Smooth muscle cell (in vitro differentiated cells): ENCODE measurements at regions not wholly inside any gene's neighbourhood (a gene's known extent, or its start where the extent isn't known, plus 50 kb on each side); places are given as distances from the start of the nearest gene placed in this dataset.

ENCODE experiments used
- DNase-seq: peaks from one replicate; lab custom pipeline; 2025; ENCODE audit not compliant: unreplicated experiment; lab: John Stamatoyannopoulos, UW
- H2AFZ ChIP-seq: fragments of 200-600 bp; sonication (generic); 2 replicates; pipeline ENCODE4 v1.6.0; 2016; ENCODE audit warnings: antibody characterized with exemption, low read depth, mild to moderate bottlenecking
- H3F3A ChIP-seq: fragments of 200-600 bp; sonication (generic); 2 replicates; pipeline ENCODE4 v1.6.0; 2017; ENCODE audit warnings: antibody characterized with exemption, low read depth
- H3K27ac ChIP-seq: fragments of 200-600 bp; sonication (generic); 2 replicates; pipeline ENCODE4 v1.5.1; 2016; ENCODE audit warnings: low read depth, mild to moderate bottlenecking
- H3K27me3 ChIP-seq: fragments of 200-600 bp; sonication (generic); 2 replicates; pipeline ENCODE4 v1.6.1; 2016; ENCODE audit warnings: low read depth, mild to moderate bottlenecking
- H3K36me3 ChIP-seq: fragments of 200-600 bp; sonication (generic); 2 replicates; pipeline ENCODE4 v1.5.1; 2016; ENCODE audit warnings: low read depth
- H3K4me1 ChIP-seq: fragments of 200-600 bp; sonication (generic); 2 replicates; pipeline ENCODE4 v1.5.1; 2016; ENCODE audit warnings: low read depth
- H3K4me2 ChIP-seq: fragments of 200-600 bp; sonication (generic); 2 replicates; pipeline ENCODE4 v1.6.0; 2016; ENCODE audit warnings: mild to moderate bottlenecking
- H3K4me3 ChIP-seq: fragments of 200-600 bp; sonication (generic); 2 replicates; pipeline ENCODE4 v1.5.1; 2016; ENCODE audit warnings: mild to moderate bottlenecking
- H3K79me2 ChIP-seq: fragments of 200-600 bp; sonication (generic); 2 replicates; pipeline ENCODE4 v1.6.0; 2016; ENCODE audit warnings: low read depth, mild to moderate bottlenecking
- H3K9ac ChIP-seq: fragments of 200-600 bp; sonication (generic); 2 replicates; pipeline ENCODE4 v1.6.0; 2016; ENCODE audit warnings: low read depth
- H3K9me3 ChIP-seq: fragments of 200-600 bp; sonication (generic); replicated peaks from 2 replicates; pipeline ENCODE4 v1.5.1; 2016; ENCODE audit warnings: low read depth
- H4K20me1 ChIP-seq: fragments of 200-600 bp; sonication (generic); 2 replicates; pipeline ENCODE4 v1.6.0; 2016; ENCODE audit warnings: low read depth
- WGBS: methylation state at CpG from one replicate; pipeline ENCODE4 v1.1.7; 2016; ENCODE audit warnings: low lambda C conversion rate; 5-methylcytosine and 5-hydroxymethylcytosine counted together
- TF ChIP-seq, protein P1 (sequence below): fragments of 200-600 bp; sonication (generic); IDR thresholded peaks from 2 replicates; pipeline ENCODE4 v1.5.1; 2017; ENCODE audit warnings: borderline replicate concordance, mild to moderate bottlenecking, antibody characterized with exemption; ENCODE audit not compliant: insufficient read depth, poor library complexity, severe bottlenecking

DNA sequence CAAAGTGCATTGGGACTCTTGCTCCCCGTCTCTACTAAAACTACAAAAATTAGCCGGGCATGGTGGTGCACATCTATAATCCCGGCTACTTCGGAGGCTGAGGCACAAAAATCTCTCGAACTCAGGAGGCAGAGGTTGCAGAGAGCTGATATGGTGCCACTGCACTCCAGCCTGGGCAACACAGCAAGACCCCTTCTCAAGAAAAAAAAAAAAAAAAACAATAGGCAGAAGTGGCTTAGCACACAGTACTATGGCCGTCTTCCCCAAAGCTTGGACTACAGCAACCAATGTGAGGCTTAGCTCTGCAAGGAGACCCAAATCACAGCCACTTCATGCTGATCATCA lies 162.8 kb upstream of the PRDX4 start:
- H3K4me1 ChIP-seq, result no peaks in the 10 kb centered on the region
- no peak overlapping the region for H3K4me2 ChIP-seq
- TF ChIP-seq, protein P1, sequence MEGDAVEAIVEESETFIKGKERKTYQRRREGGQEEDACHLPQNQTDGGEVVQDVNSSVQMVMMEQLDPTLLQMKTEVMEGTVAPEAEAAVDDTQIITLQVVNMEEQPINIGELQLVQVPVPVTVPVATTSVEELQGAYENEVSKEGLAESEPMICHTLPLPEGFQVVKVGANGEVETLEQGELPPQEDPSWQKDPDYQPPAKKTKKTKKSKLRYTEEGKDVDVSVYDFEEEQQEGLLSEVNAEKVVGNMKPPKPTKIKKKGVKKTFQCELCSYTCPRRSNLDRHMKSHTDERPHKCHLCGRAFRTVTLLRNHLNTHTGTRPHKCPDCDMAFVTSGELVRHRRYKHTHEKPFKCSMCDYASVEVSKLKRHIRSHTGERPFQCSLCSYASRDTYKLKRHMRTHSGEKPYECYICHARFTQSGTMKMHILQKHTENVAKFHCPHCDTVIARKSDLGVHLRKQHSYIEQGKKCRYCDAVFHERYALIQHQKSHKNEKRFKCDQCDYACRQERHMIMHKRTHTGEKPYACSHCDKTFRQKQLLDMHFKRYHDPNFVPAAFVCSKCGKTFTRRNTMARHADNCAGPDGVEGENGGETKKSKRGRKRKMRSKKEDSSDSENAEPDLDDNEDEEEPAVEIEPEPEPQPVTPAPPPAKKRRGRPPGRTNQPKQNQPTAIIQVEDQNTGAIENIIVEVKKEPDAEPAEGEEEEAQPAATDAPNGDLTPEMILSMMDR, result no peak
- H3K27me3 ChIP-seq, result no peaks in the 10 kb centered on the region
- H3K4me3 ChIP-seq, result no peak overlapping the region
- H3F3A ChIP-seq, result no peaks in the 10 kb centered on the region
- H3K9me3 ChIP-seq, result no peaks in the 10 kb centered on the region
- no peak for DNase-seq
- no peaks in the 10 kb centered on the region for H4K20me1 ChIP-seq
- H2AFZ ChIP-seq, result no peak overlapping the region
- no peaks in the 10 kb centered on the region for H3K79me2 ChIP-seq
- 88% methylated on average over 6 of the region's 6 CpGs for WGBS
- peak overlapping the region; percentile 38 for H3K27ac ChIP-seq
- no peaks in the 10 kb centered on the region for H3K36me3 ChIP-seq
- no peak overlapping the region for H3K9ac ChIP-seq

DNA sequence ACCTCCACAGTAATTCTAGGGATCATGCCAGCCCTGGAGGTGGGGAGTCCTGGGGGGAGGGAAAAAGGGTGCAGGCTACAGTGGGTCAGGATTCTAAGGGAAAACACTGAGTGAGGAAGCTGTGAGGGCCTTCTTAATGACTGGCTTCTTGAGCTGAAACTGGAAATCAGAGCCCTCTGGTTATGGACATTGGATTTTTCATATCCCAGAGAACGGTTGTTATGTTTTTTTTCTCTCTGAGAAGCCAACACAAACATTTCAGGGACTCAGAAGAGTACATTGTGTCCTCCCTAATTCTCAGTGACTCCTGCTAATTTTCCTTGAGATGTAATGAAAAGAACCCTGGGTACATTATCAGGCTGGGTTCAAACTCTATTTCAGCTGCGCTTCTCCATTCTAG lies 162.4 kb upstream of the PRDX4 start:
- Histone ChIP-seq H4K20me1 (no peaks in the 10 kb centered on the region), H3K27me3 (no peaks in the 10 kb centered on the region), H3K79me2 (no peaks in the 10 kb centered on the region), H3K4me2 (no peak overlapping the region), H3K36me3 (no peaks in the 10 kb centered on the region), H3K4me1 (no peaks in the 10 kb centered on the region), H3K9me3 (no peaks in the 10 kb centered on the region), H3K27ac (peak overlapping the region; percentile 38), H3K9ac (peak overlapping the region; percentile 9), H2AFZ (no peak overlapping the region), H3K4me3 (no peak overlapping the region), H3F3A (no peaks in the 10 kb centered on the region)
- TF ChIP-seq, protein P1, result no peak
- no peak for DNase-seq
- 77% methylated on average over 2 of the region's 2 CpGs for WGBS

DNA sequence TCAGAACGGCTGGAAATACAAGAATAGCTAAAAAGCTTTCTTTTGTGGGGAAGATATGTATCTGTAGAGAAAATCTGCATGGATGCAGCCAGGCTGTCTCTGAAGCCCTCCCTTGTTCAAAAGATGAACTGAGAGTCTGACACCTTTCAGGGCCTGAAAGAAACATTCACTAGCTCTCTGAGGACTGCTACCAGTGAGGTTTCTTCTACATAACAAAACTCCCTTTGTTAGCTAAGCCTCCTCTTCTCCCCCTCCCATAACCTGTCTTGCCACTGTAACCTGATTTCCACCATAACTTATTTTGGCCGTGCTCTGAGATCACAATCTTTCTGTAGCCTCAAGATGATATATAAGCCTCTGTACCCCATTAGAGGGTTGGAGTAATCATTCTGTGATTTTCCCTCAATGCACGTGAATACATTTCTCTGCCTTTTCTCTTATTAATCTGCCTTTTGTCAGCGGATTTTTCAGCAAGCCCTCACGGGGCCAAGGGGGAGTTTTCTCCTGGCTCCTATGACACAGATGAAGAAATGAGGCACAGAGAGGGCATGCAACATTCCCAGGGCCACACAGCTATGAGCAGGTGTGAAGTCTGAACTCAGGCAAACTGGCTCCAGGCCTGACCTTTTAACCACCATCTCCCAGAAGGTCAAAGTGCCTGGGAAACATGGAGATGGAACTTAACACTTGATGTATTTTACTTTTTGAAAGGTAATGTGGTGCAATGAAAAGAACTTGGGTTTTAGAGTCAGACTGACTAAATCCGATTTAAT lies 161.6 kb upstream of the PRDX4 start:
- H3K4me3 ChIP-seq, result no peak overlapping the region
- no peak for DNase-seq
- H3K9me3 ChIP-seq, result no peaks in the 10 kb centered on the region
- no peak overlapping the region for H3K4me2 ChIP-seq
- peak overlapping the region; percentile 38 for H3K27ac ChIP-seq
- H3K4me1 ChIP-seq, result no peaks in the 10 kb centered on the region
- no peak overlapping the region for H2AFZ ChIP-seq
- WGBS, result 42% methylated on average over 6 of the region's 6 CpGs
- TF ChIP-seq, protein P1, result no peak
- no peaks in the 10 kb centered on the region for H3K27me3 ChIP-seq
- no peaks in the 10 kb centered on the region for H3K79me2 ChIP-seq
- H3F3A ChIP-seq, result no peaks in the 10 kb centered on the region
- no peaks in the 10 kb centered on the region for H4K20me1 ChIP-seq
- no peak overlapping the region for H3K9ac ChIP-seq
- no peaks in the 10 kb centered on the region for H3K36me3 ChIP-seq

DNA sequence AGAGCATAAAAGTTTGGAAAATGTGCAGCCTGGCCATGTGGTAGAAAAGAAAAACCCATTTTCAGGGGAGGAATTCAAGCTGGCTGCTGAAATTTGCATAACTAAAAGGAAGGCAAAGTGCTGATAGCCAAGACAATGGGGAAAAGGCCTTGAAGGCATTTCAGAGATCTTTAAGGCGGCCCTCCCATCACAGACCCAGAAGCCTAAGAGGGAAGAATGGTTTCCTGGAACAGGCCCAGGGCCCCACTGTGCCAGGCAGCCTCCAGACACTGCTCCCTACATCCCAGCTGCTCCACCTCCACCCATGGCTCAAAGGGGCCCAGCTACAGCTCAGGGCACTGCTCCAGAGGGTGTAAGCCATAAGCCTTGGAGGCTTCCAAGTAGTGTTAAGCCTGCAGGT lies 158.0 kb upstream of the PRDX4 start:
- H3K9ac ChIP-seq, result no peak overlapping the region

More for the DNA sequence above, 158.0 kb upstream of the PRDX4 start:
- H3F3A ChIP-seq, result no peaks in the 10 kb centered on the region
- TF ChIP-seq, protein P1, result no peak
- no peak overlapping the region for H3K4me3 ChIP-seq
- no peaks in the 10 kb centered on the region for H3K79me2 ChIP-seq
- no peaks in the 10 kb centered on the region for H4K20me1 ChIP-seq
- 60% methylated on average over 1 of the region's 1 CpG for WGBS
- DNase-seq, result no peak
- peaks cover 9% of the 10 kb centered on the region for H3K4me1 ChIP-seq
- H3K36me3 ChIP-seq, result no peaks in the 10 kb centered on the region
- no peak overlapping the region for H3K27ac ChIP-seq
- no peaks in the 10 kb centered on the region for H3K9me3 ChIP-seq
- no peak overlapping the region for H2AFZ ChIP-seq
- no peaks in the 10 kb centered on the region for H3K27me3 ChIP-seq
- no peak overlapping the region for H3K4me2 ChIP-seq
